T-cell (primary cell): ENCODE measurements at regions not wholly inside any gene's neighbourhood (a gene's known extent, or its start where the extent isn't known, plus 50 kb on each side); places are given as distances from the start of the nearest gene placed in this dataset.
"Not testable (repeated sequence)": the region's sequence is repeated elsewhere in the genome, so short reads cannot be mapped to it uniquely, and the experiment has no call there.

Experiments used
- ATAC-seq, 4 experiments: fragments of 200-7000 bp in 3 of 4; fragments of 150-1000 bp in 1 of 4; cut with Tn5 transposase; replicated peaks in 1 of 4; 1 replicate in 3 of 4; 2 replicates in 1 of 4; pipeline ENCODE4 v1.10.0; 2021; ENCODE audit warnings: moderate library complexity in 3 of 4, mild to moderate bottlenecking in 2 of 4, moderate number of reproducible peaks in 1 of 4
- CTCF ChIA-PET, 2 donors: fragments of 300-600 bp; sonication (Branson Sonifier 250); formaldehyde crosslinking; loops; one replicate each; lab custom pipeline; 2022; ENCODE audit warnings: antibody characterized with exemption in 2 of 2; lab: Charles Lee
- POLR2A ChIA-PET, 2 donors: fragments of 300-600 bp; sonication (Branson Sonifier 250); formaldehyde crosslinking; loops; one replicate each; lab custom pipeline; 2022; ENCODE audit warnings: antibody characterized with exemption in 2 of 2; lab: Charles Lee
- DNase-seq, 35 experiments: peaks; one replicate each; pipeline versions ENCODE4 v3.0.0 to v3.0.0-alpha.2; 2013 to 2023
- H3K27ac ChIP-seq: one replicate; pipeline ENCODE4 v1.5.1; 2013; ENCODE audit warnings: low read length
- H3K27me3 ChIP-seq, 2 experiments: replicated peaks in 1 of 2; 1 replicate in 1 of 2; 2 replicates in 1 of 2; pipeline versions ENCODE4 v1.6.1 to v1.7.0; 2013; ENCODE audit warnings: low read length in 1 of 2, mixed read lengths in 1 of 2; ENCODE audit not compliant: control insufficient read depth in 2 of 2, insufficient read depth in 2 of 2; ENCODE audit errors: extremely low read depth in 1 of 2
- H3K36me3 ChIP-seq, 2 donors: 1 replicate in 1 of 2; 2 replicates in 1 of 2; pipeline versions ENCODE4 v1.6.1 to v1.7.0; 2013; ENCODE audit warnings: low read length in 1 of 2; ENCODE audit not compliant: control insufficient read depth in 2 of 2, insufficient read depth in 1 of 2; ENCODE audit errors: extremely low read depth in 1 of 2
- H3K4me1 ChIP-seq, 2 experiments: 1 replicate in 1 of 2; 2 replicates in 1 of 2; pipeline versions ENCODE4 v1.6.1 to v1.7.0; 2013; ENCODE audit warnings: low read length in 2 of 2, mixed read lengths in 1 of 2; ENCODE audit not compliant: insufficient read depth in 2 of 2, control insufficient read depth in 1 of 2; ENCODE audit errors: extremely low read depth in 1 of 2
- H3K4me3 ChIP-seq, 2 donors: 1 replicate in 1 of 2; 2 replicates in 1 of 2; pipeline versions ENCODE4 v1.5.1 to v1.7.0; 2013; ENCODE audit warnings: mild to moderate bottlenecking in 2 of 2, low read length in 1 of 2, moderate library complexity in 1 of 2; ENCODE audit not compliant: control insufficient read depth in 1 of 2; ENCODE audit errors: extremely low read depth in 1 of 2
- H3K9me3 ChIP-seq: 2 replicates; pipeline ENCODE4 v1.7.0; 2013
- H3K27ac Mint-ChIP-seq, 2 donors: one replicate each; pipeline ENCODE4 v1.8.0; 2020 to 2021; ENCODE audit warnings: mild to moderate bottlenecking in 2 of 2, mixed read lengths in 2 of 2
- H3K27me3 Mint-ChIP-seq, 2 donors: one replicate each; pipeline ENCODE4 v1.8.0; 2021 to 2022; ENCODE audit warnings: mixed read lengths in 2 of 2
- H3K36me3 Mint-ChIP-seq: one replicate; pipeline ENCODE4 v1.8.0; 2021; ENCODE audit warnings: mixed read lengths
- H3K4me1 Mint-ChIP-seq, 3 donors: one replicate each; pipeline ENCODE4 v1.8.0; 2020 to 2022; ENCODE audit warnings: mixed read lengths in 3 of 3, mild to moderate bottlenecking in 1 of 3
- H3K4me3 Mint-ChIP-seq, 3 donors: one replicate each; pipeline ENCODE4 v1.8.0; 2020 to 2022; ENCODE audit warnings: mild to moderate bottlenecking in 3 of 3, mixed read lengths in 3 of 3, moderate library complexity in 3 of 3
- H3K9me3 Mint-ChIP-seq, 3 donors: one replicate each; pipeline ENCODE4 v1.8.0; 2020 to 2022; ENCODE audit warnings: mixed read lengths in 3 of 3
- WGBS: methylation state at CpG from one replicate; pipeline ENCODE4 v1.1.5; 2013; ENCODE audit warnings: missing lambda C conversion rate; ENCODE audit not compliant: insufficient coverage; 5-methylcytosine and 5-hydroxymethylcytosine counted together

- H3K9me3 Mint-ChIP-seq, H3K4me1 Mint-ChIP-seq, H3K9me3 ChIP-seq, ATAC-seq, H3K36me3 ChIP-seq, H3K27me3 Mint-ChIP-seq, H3K4me3 Mint-ChIP-seq, H3K27ac ChIP-seq, H3K27me3 ChIP-seq, CTCF ChIA-PET, H3K27ac Mint-ChIP-seq, DNase-seq, H3K4me3 ChIP-seq, H3K4me1 ChIP-seq, H3K36me3 Mint-ChIP-seq, POLR2A ChIA-PET: not testable (repeated sequence)
Measured at GRCh38 chr2:110350718-110351117, 121.9 kb downstream of the LIMS4 start.

- H3K9me3 Mint-ChIP-seq, H3K4me3 ChIP-seq, H3K4me3 Mint-ChIP-seq, H3K4me1 Mint-ChIP-seq, H3K27me3 Mint-ChIP-seq, POLR2A ChIA-PET, CTCF ChIA-PET, H3K27ac Mint-ChIP-seq, H3K4me1 ChIP-seq, H3K9me3 ChIP-seq, H3K36me3 Mint-ChIP-seq, H3K27me3 ChIP-seq, DNase-seq, H3K27ac ChIP-seq, H3K36me3 ChIP-seq: not testable (repeated sequence)
- no CpG with 5 or more reads among the region's 12 CpGs for WGBS
- peak in 1 of 4 experiments; percentile 29 for ATAC-seq
Measured at GRCh38 chr2:110348902-110349301, 123.7 kb downstream of the LIMS4 start.

GRCh38 chr2:110344405-110345035 lies 128.1 kb downstream of the LIMS4 start:
- peak in 1 of 4 experiments; percentile 16 for ATAC-seq
- CTCF ChIA-PET, H3K4me3 Mint-ChIP-seq: not testable (repeated sequence)

DNA sequence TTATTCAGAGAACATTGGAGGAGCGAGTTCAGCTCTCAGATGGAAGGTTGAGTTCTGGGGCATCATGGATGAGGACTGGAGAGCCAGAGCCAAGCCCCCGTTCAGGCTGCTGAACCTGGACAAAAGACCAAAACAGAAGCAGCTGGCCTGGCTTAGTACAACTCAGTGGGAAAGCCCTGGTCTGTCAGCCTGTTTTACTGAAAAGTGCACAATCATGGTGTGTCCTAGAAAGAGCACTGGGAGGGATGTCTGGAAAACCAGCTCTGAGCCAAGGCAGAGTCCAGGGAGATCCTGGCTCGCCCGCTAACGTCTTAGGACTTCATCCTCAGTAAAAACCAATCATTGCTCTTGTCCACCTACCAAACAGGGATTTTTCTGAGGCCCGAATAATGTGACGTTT lies 129.7 kb upstream of the MTLN start:
- POLR2A ChIA-PET, H3K27me3 Mint-ChIP-seq, H3K4me1 Mint-ChIP-seq, H3K27me3 ChIP-seq, H3K27ac ChIP-seq, H3K9me3 Mint-ChIP-seq, H3K9me3 ChIP-seq, H3K4me1 ChIP-seq, ATAC-seq, H3K36me3 ChIP-seq, H3K36me3 Mint-ChIP-seq, DNase-seq, H3K4me3 Mint-ChIP-seq, H3K27ac Mint-ChIP-seq, H3K4me3 ChIP-seq, CTCF ChIA-PET: not testable (repeated sequence)
- no CpG with 5 or more reads among the region's 7 CpGs for WGBS

More at GRCh38 chr2:110344405-110345035, 128.1 kb downstream of the LIMS4 start:
- H3K27ac Mint-ChIP-seq, DNase-seq, H3K36me3 Mint-ChIP-seq, H3K27me3 ChIP-seq, H3K27me3 Mint-ChIP-seq, H3K27ac ChIP-seq, H3K9me3 ChIP-seq, H3K9me3 Mint-ChIP-seq, H3K4me1 Mint-ChIP-seq, H3K4me1 ChIP-seq, POLR2A ChIA-PET, H3K4me3 ChIP-seq, H3K36me3 ChIP-seq: not testable (repeated sequence)
- WGBS = no CpG with 5 or more reads among the region's 6 CpGs

DNA sequence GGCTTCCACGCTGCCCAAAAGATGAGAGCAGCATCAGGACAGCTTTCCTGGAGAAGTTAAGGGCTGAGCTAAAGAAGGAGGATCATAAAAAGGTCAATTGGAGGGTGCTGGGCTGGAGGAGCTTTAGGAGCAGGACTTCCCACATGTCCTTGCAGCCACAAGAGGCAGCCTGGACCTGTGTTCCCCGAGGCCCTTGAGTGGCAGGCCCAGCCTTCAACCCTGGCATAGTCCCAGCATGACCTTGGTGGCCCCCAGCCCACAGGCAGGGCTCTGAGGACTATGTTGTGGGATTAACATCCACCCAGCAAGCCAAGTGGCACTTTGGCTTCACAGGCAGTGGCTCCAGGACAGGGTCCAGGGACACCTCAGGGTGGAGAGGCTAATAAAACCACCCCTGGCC lies 126.8 kb upstream of the MTLN start:
- H3K36me3 Mint-ChIP-seq, POLR2A ChIA-PET, H3K9me3 Mint-ChIP-seq, H3K4me3 ChIP-seq, H3K27ac Mint-ChIP-seq, H3K4me3 Mint-ChIP-seq, H3K27me3 Mint-ChIP-seq, H3K9me3 ChIP-seq, H3K27ac ChIP-seq, H3K27me3 ChIP-seq, CTCF ChIA-PET, H3K4me1 ChIP-seq, ATAC-seq, H3K36me3 ChIP-seq, DNase-seq, H3K4me1 Mint-ChIP-seq: not testable (repeated sequence)
- WGBS = no CpG with 5 or more reads among the region's 2 CpGs

GRCh38 chr2:110338277-110339003 lies 126.1 kb upstream of the MTLN start:
- H3K4me3 Mint-ChIP-seq, H3K4me1 ChIP-seq, H3K36me3 ChIP-seq, DNase-seq, H3K9me3 ChIP-seq, ATAC-seq, H3K27me3 ChIP-seq, H3K9me3 Mint-ChIP-seq, H3K4me3 ChIP-seq, H3K27ac Mint-ChIP-seq, H3K36me3 Mint-ChIP-seq, H3K27me3 Mint-ChIP-seq, H3K4me1 Mint-ChIP-seq, CTCF ChIA-PET, H3K27ac ChIP-seq, POLR2A ChIA-PET: not testable (repeated sequence)
- WGBS = 61% methylated on average over 2 of the region's 22 CpGs

DNA sequence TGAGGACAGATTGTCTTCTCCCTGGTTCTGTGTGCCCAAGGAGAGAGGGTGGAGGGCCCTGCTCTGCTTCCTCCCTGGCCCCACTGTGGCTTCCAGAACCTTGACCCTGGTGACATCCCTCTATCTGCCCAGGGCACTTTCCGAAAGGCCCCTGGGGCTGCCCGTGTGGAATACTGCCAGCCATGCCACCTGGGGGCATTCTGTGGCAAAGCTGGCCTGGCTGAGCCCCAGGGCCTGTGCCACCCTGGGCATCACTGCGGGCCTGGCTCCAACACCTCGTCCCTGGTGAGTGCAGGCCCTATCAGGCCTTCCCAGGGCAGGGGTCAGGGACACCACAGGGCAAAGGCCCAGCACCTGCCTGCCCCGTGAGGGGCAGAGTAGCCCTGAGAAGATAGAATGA lies 123.7 kb upstream of the MTLN start:
- H3K9me3 ChIP-seq, H3K4me1 Mint-ChIP-seq, H3K27me3 ChIP-seq, DNase-seq, H3K9me3 Mint-ChIP-seq, H3K27ac ChIP-seq, CTCF ChIA-PET, POLR2A ChIA-PET, H3K36me3 ChIP-seq, H3K4me1 ChIP-seq, H3K27me3 Mint-ChIP-seq, ATAC-seq, H3K36me3 Mint-ChIP-seq, H3K4me3 Mint-ChIP-seq, H3K4me3 ChIP-seq, H3K27ac Mint-ChIP-seq: not testable (repeated sequence)
- WGBS = 92% methylated on average over 2 of the region's 5 CpGs
